ENCODE measurements at regions not wholly inside any gene's neighbourhood (a gene's known extent, or its start where the extent isn't known, plus 50 kb on each side); places are given as distances from the start of the nearest gene placed in this dataset.

DNA sequence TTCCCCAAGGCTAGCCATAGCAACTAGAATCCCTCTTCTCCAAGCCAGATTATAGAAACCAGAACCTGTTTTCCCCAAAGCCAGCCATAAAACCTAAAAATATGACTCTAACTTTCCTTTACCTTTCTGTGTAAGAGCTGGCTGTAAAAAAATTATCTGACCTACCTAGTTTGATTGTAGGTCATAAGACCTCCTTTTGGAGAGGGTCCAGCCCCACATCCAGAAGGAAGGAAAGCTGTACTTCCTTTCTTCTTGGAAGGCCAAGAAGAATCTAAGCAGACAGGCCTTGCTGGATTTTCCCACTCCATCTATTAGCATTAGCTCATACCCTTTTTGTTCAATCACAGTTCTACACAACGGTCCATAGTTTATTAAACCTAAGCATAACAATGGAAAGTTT lies 1006.3 kb downstream of the SORCS3 start:
- no peak for DNase-seq (ENCODE audit: low spot score)

DNA sequence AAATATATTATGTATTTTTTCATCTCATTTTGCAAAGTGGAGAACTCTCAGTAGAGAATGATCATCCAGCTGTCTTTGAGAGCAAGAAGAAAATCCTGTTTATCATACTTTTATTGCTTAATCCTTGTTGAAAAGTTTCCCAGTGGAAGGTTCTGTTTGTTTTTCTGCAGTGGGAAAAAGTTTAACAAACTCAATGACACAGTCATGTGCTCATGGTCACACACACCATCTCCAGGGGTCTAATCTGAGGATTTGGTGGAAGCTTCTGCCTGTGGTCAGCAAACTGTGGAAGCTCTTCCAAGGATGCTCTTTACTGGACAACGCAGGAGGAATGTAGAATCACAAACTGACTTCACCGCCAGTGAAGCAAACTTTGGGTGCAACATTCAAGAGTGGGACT lies 1003.9 kb downstream of the SORCS3 start:
- DNase-seq (ENCODE audit: low spot score), result no peak

DNA sequence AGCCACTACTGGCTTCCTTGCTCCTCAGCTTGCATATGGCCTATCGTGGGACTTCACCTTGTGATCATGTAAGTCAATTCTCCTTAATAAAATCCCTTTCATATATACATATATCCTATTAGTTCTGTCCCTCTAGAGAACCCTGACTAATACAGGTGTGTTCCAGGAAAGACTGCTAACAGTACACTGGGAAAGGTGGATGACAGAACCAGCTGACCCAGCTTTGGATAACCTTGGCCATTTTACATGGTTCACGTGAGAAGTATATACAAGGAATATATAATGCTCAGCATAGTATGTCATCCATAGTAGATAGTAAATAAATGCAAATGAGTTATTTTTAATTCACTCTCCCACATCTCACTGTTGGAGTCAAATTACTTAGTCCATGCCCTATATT lies 1003.5 kb downstream of the SORCS3 start:
- DNase-seq (ENCODE audit: low spot score), result no peak

DNA sequence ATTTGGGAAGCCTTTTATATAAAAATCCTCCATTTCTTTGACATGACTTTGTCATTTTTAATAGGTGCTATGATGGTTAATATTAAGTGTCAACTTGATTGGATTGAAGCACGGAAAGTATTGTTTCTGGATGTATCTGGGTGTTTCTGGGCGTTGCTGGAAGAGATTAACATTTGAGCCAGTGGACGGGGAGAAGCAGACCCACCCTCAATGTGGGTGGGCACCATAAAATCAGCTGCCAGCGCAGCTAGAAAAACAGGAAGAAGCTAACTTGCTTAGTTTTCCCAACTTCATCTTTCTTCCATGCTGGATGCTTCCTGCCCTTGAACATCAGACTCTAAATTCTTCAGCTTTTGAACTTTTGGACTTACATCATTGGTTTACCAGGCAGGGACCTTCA lies 1003.0 kb downstream of the SORCS3 start:
- no peak for DNase-seq (ENCODE audit: low spot score)

DNA sequence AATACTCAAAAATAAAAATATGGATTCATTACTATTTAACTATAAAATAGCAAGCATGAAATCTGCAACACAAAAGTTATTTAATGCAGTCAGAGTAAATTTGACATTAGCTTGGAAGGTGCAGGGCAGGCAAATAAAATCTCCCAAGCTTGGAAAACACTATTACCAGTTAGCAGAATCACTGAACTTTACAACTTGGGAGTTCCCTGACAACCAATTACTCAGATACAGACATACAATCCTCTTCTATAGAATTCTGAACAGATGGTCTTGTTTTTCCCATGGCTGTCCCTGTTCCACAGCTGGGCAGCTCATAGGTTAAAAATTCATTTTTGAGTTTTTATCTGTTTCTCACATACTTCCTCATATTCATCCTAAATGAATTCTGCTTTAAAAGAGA lies 1002.6 kb downstream of the SORCS3 start:
- no peak for DNase-seq (ENCODE audit: low spot score)

DNA sequence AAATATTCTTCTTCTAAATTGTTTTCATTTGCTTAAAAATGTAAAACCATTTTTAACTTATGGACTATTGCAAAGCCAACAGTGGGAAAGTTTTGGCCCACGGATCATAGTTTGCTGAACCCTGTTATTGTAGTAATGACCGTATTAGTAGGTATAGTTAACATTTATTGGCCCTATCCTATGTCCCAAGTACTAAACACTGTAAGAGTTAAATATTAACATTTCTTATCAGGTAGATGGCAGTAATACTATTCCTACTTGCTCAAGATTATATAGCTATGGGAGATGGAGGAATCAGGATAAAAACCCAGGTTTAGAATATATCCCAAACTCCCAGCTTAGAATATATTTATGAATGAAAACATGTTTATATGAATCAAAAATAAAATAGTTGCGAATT lies 993.2 kb downstream of the SORCS3 start:
- DNase-seq (ENCODE audit: low spot score), result no peak

DNA sequence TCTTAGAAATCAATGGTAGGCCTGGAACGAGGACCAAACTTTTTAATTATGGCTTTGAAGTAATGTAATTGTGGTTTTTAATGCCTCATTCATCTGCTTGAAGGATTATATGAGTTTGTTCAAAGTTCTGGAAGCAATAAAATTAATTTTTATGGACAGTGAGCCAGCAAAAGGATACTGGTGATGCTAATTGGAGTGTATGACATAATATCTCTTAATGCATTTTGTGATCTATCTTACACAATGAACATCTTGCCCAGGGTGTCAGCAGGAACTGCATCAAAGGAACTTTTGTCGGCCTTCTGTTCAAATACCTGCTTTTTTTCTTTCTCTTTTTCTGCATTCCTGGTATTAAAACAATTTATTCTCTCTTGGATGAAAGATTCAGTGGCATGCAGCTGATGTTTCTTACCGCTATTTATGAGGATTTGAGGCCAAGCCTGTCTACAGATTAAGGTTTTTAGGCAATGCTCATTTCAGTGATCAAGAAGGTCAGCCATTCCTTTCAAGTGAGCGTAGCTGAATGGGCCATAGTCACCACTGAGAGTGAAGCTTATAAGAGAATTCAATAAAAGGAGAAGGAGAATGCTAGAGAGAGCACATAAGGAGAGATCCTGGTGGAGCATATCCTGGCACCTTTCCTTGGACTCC lies 974.8 kb downstream of the SORCS3 start:
- no peak for DNase-seq (ENCODE audit: low spot score)

DNA sequence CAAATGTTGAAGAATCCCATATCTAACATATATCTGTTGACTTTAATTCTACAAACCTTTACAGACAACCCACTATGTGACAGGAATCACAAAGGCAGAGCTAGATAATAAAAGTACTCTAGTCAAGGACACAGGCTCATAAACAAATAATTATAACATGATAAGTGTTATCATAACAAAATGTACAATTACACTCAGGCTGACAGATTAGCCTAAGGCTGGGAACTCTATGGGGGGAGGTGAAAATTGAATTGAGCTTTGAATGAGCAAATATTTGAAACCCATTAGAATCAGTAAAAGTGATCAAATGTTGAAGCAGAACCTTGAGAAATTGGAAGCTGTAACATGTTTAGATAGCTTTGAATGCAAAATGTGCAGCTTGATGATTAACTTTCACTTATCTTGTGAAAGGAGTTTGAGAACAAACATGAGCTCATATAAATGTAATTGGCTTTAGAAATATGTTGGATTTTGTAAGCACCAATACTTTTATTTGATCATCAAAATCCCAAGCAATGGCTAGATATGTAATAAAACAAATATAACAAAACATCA lies 970.2 kb downstream of the SORCS3 start:
- no peak for DNase-seq (ENCODE audit: low spot score)

DNA sequence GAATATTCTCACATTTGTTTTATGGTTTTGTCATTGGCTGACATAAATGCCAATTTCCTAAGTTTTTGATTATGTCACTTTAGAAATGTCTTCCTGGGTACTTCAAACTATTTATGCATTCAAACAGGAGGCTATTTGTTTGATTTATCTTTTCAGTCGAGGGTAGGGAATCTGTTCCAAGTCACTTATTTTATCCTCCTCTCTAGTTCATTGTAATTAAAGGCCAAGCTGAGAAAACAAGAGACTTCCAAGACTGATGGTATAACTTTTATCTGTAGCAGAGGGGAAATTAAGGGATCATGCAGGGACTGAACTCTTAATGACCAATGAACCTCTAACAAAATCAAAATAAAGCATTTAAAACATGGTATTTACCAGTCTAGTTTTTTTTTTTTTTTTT lies 968.4 kb downstream of the SORCS3 start:
- DNase-seq (ENCODE audit: low spot score), result no peak

DNA sequence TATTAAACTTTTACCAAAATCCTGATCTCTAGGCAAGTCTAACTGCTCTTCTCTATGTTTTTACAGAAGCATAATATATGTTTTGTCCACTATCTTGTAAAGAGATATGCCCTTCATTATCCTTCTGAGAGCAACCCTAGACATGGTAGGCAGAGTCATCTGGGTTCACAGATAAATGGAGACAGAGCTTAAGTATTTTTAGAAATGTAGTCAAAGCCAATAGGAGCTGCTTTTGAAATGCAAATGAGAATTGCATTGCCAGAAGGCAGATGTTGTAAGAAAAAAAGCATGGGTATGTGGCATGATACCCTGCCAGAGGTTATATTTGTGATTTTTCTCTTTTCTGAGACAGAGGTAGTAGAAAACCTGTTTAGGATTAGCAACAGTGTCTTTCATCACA lies 964.8 kb downstream of the SORCS3 start:
- DNase-seq (ENCODE audit: low spot score), result no peak

DNA sequence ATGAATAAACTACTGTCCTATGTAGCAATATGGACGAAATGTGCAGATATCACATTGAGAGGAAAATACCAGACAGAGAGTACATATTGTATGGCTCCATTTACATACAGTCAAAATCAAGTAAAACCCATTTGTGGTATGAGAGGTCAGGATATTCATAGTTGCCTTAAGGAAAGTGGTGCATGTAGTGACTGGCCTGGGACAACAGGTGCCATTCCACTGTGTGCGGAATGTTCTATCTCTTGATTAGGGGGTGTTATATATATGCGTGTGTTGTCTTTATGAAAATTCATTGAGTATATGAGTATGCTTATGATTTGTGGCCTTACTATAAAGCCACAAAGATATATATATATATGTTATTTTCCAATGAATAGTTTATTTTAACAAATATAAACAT lies 964.0 kb downstream of the SORCS3 start:
- DNase-seq (ENCODE audit: low spot score), result no peak

DNA sequence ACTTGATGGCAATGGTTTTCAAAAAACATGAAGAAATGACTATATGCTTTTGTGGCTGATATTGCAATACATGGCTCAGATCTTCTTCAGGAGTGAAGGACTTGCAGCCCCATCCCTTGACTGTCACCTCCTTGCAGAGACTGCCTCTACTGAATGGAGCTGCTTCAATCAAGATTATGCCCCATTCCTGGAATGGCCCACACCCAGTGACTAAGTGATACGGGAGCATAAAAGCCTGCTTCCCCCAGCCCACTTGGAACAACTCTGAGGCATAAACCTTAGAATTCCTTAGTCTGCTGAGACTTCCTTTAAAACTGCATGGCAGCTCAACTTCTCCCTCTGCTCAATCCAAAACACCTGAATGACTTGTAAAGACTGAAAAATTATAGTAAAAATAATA lies 957.1 kb downstream of the SORCS3 start:
- no peak for DNase-seq (ENCODE audit: low spot score)

DNA sequence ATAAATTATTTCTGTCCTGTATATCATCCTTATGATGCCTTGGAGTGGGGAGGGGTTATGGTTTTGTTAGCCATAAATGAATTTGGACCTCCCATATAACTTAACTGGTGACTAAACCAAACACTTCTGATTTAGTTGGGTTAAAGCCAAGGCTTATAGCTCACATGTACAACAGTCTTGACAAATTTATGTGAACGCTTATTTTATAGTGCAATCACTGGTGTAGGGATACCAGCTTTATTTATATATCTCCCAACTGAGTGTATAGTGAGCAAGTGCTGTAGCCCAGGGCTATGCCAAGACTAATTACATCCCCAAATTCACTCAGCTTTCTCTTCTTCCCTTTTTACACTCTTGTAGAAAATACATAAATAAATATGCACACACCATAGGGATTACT lies 956.2 kb downstream of the SORCS3 start:
- DNase-seq (ENCODE audit: low spot score), result no peak

DNA sequence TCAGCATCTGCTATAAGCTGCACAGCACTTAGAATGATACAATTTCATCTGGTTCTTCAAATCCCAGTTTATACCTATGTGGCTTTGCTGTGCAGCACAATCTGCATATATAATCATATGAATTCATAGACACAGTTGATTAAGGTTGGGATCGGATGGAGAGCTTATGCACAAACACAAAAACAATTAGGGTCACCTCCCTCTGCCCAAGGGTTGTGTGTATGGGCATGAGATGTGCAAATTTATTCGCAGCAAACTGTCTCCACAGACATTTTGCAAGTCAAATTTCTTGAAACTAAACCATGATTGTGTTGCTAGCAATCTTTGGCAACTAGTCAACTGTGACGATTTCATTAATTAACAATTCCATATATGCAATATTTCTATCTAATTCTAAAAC lies 955.7 kb downstream of the SORCS3 start:
- no peak for DNase-seq (ENCODE audit: low spot score)

DNA sequence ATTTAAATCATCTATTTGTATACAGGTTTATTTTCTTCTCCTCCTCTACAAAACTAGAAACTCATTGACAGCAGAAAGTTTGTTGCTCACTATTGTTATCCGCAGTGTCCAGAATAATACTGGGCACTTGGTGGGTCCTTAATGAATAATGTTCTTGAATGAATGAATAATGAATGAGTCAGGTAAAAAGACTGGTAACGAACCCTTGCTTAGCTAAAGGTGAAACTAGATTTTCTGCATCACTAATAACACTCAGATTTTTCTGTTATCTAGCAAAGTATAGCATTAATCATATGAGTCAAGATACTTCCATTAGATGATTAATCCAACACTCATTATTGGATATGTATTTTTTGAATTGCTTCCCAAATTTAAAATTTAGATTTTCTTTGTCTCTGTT lies 953.2 kb downstream of the SORCS3 start:
- no peak for DNase-seq (ENCODE audit: low spot score)

DNA sequence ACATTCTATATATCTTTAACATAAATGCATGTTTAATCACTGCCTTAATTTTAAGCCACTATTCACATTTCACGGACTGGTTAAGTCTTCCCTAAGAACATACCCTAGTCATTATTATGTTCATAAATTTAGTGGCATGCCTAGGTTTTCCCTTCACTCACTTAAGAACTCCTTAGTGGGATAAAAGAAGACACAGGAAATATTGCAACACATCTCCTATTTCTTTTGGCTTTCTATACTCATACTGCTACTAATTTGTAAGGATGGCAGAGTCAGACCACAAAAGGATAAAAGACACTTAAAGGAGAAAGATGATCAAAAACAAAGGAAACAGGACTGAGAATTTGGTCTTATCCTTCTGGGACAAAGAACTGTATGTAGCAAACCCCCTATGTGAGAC lies 951.4 kb downstream of the SORCS3 start:
- no peak for DNase-seq (ENCODE audit: low spot score)

DNA sequence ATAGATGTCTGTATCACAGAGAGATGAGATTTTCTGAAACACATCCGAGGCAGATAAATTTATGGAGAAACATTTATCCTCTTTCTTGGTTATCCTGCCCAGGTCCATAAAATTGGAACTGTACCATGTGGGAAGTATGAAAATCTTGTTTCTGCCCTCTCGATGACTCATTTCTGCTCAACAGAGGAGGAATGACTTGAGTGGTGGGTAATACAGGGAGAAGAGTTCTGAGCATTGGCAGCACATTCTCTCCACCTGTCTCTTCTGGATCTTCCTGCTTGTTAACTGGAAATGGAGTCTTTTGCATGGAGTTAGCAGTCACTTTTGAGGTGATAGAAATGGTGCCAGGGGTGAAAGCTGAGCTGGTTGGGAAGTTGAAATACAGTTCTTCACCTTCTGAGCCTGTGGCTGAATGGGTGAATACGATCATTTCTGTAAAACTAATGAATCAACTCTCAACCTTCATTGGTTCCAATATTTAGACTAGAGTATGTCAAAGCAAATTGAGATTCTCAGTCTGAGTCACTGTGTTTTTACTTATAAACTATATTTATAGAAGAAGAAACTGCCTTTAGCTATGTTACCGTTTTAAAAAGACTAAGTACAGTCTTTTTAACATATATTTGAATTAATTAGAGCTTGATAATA lies 945.5 kb downstream of the SORCS3 start:
- no peak for DNase-seq (ENCODE audit: low spot score)

DNA sequence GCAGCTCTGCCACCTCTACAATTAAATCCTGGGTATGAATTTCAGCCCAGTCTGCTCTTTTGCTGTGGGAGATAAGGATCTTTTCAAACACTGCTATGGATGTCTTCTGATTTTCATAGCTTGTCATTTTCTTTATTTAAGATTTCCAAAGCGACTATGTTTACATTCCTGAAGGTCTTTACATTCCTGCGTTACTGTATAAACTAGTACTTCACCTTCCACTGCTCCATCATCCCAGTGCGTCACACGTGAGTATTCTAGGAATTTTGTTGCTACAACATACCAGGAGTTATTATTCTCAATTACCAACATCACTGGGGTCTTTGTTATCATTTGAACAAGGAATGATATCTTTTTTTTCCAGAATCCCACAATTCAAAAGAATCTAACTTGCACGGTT lies 944.7 kb downstream of the SORCS3 start:
- DNase-seq (ENCODE audit: low spot score), result no peak

DNA sequence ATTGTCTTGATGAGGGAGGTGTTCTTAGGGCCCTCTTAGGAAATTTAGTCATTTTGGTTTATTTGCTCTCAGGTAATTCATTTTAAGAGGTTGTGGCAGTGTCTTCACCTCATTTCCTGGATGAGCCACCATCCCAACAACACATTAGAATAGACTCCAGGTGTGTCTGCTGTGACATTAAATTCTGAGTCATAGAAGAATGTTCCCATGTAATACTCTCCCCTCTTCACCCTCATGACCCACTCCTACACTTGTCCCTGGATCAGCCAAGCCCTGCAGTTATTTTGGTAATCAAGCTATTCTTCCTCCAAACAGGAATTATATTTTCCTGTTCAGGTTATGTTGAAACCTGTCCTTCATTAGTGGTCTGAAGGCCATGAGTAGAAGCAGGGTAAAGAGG lies 944.1 kb downstream of the SORCS3 start:
- no peak for DNase-seq (ENCODE audit: low spot score)

DNA sequence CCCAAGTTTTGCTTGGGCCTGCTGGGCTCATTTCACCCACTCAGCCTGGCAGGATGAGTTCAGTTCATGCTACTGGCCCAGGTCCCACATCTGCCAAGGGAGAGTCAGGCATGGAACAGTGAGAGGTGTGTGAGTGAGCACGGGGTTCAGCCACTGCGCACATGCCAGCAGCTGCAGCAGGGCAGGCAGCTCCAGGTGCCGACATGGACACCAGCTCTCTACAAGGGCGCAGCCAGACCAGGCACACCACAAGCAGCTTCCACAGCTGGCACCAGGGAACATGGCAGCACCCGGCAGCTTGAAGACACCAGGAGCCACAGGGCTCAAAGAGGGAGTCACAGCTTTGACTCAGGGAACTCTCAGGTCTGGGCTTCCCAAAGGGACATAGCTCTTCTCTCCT lies 938.0 kb downstream of the SORCS3 start:
- DNase-seq (ENCODE audit: low spot score), result no peak

DNA sequence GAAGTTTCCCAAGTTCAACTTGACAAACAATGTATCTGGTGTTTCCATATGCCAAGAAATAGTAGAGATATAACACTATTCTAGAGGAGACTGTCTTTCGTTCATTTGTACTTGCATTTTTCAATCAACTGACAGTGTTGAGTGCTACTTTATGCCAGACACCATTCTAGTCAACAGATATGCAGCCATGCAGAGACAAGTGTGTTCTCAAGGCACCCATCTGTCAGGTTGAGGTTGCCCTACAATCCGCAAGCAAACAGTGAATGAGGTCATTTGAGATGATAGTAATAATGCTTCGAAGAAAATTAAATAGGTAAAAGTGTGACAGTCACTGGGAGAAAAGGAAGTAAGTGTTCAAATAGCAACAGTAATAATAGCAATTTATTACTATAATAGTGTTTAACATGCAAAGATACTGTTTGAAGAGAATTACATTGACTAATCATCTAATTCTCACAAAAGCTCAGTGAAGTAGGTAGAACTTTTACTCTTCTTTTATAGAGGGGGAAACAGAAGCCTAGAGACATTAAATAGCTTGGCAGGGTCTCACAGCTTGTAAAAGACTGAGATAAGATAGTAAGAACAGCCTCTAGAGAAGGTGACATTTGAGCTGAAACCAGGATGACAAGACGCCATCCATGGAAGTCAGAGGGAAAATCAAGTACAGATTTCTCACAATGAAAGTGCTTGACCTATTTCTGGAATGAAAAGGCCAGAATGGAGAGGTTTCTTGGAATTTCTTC lies 936.9 kb downstream of the SORCS3 start:
- no peak for DNase-seq (ENCODE audit: low spot score)

DNA sequence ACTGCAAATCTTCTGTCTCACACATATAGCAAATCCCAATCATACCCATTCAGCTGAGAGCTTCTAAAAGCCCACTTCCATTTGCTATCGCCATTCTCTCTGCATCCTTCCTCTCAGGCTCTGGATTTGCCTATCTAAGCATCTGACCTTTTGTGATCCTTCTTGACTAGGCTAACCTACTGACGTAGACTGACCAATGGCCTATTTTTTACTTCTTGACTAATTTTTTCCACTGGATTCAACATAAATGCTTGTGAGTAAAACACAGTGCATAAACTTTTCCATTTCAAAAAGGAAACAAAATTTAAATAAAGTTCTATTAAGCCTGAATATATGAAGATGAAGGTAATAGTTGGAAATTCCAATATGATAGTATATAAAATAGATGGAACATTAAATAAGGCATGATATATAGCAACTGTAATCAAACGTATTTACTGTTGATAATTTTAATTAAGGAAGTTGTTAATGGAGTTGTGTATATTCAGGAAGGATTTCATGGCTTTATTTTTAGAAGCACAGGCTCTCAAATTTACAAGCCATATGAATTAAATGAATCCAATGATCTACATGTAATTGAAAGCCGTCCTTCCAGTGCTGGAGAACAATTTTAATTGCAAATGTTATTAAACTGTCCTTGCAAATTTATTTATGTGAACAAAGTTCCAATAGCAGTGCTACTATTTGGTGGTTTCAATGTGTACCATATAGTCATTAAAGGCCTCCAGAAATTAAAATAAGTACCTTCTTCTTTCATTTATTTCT lies 918.4 kb downstream of the SORCS3 start:
- DNase-seq (ENCODE audit: low spot score), result no peak

Measured in ureter (tissue), 1 donor.